IMR-90 (cell line): ENCODE measurements at regions not wholly inside any gene's neighbourhood (a gene's known extent, or its start where the extent isn't known, plus 50 kb on each side); places are given as distances from the start of the nearest gene placed in this dataset.
A peak's percentile ranks its signal among the peaks of the same experiment; 100 is the strongest.

Experiments used
- ATAC-seq: fragments of 200-7000 bp; cut with Tn5 transposase; 2 replicates; pipeline ENCODE4 v1.9.1; 2020; ENCODE audit warnings: low read depth, mild to moderate bottlenecking, moderate library complexity
- BruUV-seq: library from RNA; stranded (reverse); fragments of 400-500 nt; replicated peaks from 2 replicates; lab custom pipeline; 2021; lab: Mats Ljungman, UMichigan
- CTCF ChIA-PET: fragments of 300-600 bp; formaldehyde crosslinking; extraction: SDS; loops from one replicate; lab custom pipeline; 2021; ENCODE audit warnings: antibody characterized with exemption; lab: Yijun Ruan, JAX
- POLR2A ChIA-PET: fragments of 300-600 bp; sonication (Branson Sonifier 250); formaldehyde crosslinking; loops from one replicate; lab custom pipeline; 2022; ENCODE audit warnings: antibody characterized with exemption; ENCODE audit not compliant: unreplicated experiment; lab: Charles Lee
- DNase-seq: peaks from one replicate; pipeline ENCODE4 v3.0.0; 2013
- H2AFZ ChIP-seq: replicated peaks from 2 replicates; pipeline ENCODE3; 2013; ENCODE audit warnings: low read length, mild to moderate bottlenecking; ENCODE audit not compliant: poor library complexity
- H2AK5ac ChIP-seq: 2 replicates; pipeline ENCODE4 v1.6.1; 2013; ENCODE audit warnings: low read depth, low read length, inconsistent platforms
- H2AK9ac ChIP-seq: replicated peaks from 2 replicates; pipeline ENCODE3; 2013; ENCODE audit warnings: mild to moderate bottlenecking, low read depth, low read length, moderate library complexity; ENCODE audit not compliant: poor library complexity
- H2BK120ac ChIP-seq: 2 replicates; pipeline ENCODE4 v1.6.1; 2013; ENCODE audit warnings: low read depth, low read length, inconsistent platforms
- H2BK15ac ChIP-seq: 3 replicates; pipeline ENCODE4 v1.6.1; 2013; ENCODE audit warnings: low read depth, low read length, inconsistent platforms
- H2BK20ac ChIP-seq: 2 replicates; pipeline ENCODE4 v1.6.1; 2013; ENCODE audit warnings: low read depth, mild to moderate bottlenecking, inconsistent platforms, low read length, moderate library complexity
- H2BK5ac ChIP-seq: 2 replicates; pipeline ENCODE4 v1.6.1; 2013; ENCODE audit warnings: mild to moderate bottlenecking, low read depth, low read length, inconsistent platforms; ENCODE audit not compliant: poor library complexity, severe bottlenecking
- H3K14ac ChIP-seq: replicated peaks from 2 replicates; pipeline ENCODE4 v1.6.1; 2013; ENCODE audit warnings: low read depth, low read length, inconsistent platforms
- H3K18ac ChIP-seq: 2 replicates; pipeline ENCODE4 v1.6.1; 2013; ENCODE audit warnings: low read depth, low read length, control low read depth
- H3K23ac ChIP-seq: 2 replicates; pipeline ENCODE4 v1.6.1; 2013; ENCODE audit warnings: low read depth, low read length, inconsistent platforms
- H3K27ac ChIP-seq: 2 replicates; pipeline ENCODE4 v1.5.1; 2013; ENCODE audit warnings: mild to moderate bottlenecking, control low read depth, low read length; ENCODE audit not compliant: insufficient read depth
- H3K27me3 ChIP-seq: 2 replicates; pipeline ENCODE4 v1.6.1; 2013; ENCODE audit warnings: low read length; ENCODE audit not compliant: control insufficient read depth, insufficient read depth
- H3K36me3 ChIP-seq: 2 replicates; pipeline ENCODE4 v1.6.1; 2013; ENCODE audit warnings: low read length, mixed read lengths; ENCODE audit not compliant: control insufficient read depth, insufficient read depth
- H3K4ac ChIP-seq: 2 replicates; pipeline ENCODE4 v1.6.1; 2013; ENCODE audit warnings: low read depth, low read length, inconsistent platforms
- H3K4me1 ChIP-seq: 2 replicates; pipeline ENCODE4 v1.6.1; 2013; ENCODE audit warnings: low read length, mixed read lengths; ENCODE audit not compliant: control insufficient read depth, insufficient read depth
- H3K4me2 ChIP-seq: 2 replicates; pipeline ENCODE4 v1.6.1; 2013; ENCODE audit warnings: low read depth, mild to moderate bottlenecking, control low read depth, low read length, moderate library complexity
- H3K4me3 ChIP-seq: 2 replicates; pipeline ENCODE4 v1.5.1; 2013; ENCODE audit warnings: low read depth, mild to moderate bottlenecking, control low read depth, low read length, moderate library complexity; ENCODE audit not compliant: insufficient read depth
- H3K56ac ChIP-seq: 2 replicates; pipeline ENCODE4 v1.6.1; 2013; ENCODE audit warnings: low read length, inconsistent platforms; ENCODE audit not compliant: insufficient read depth; ENCODE audit errors: extremely low read depth
- H3K79me1 ChIP-seq, 2 experiments: 2 replicates each; pipeline ENCODE4 v1.6.1; 2013; ENCODE audit warnings: low read length in 2 of 2, inconsistent platforms in 1 of 2, low read depth in 1 of 2
- H3K9ac ChIP-seq: 2 replicates; pipeline ENCODE4 v1.6.1; 2013; ENCODE audit warnings: low read depth, low read length, control low read depth
- H3K9me1 ChIP-seq: 2 replicates; pipeline ENCODE4 v1.6.1; 2013; ENCODE audit warnings: low read length, inconsistent platforms; ENCODE audit not compliant: insufficient read depth
- H3K9me3 ChIP-seq: 2 replicates; pipeline ENCODE4 v1.6.1; 2013; ENCODE audit warnings: low read length; ENCODE audit not compliant: control insufficient read depth, insufficient read depth
- H4K20me1 ChIP-seq: 2 replicates; pipeline ENCODE4 v1.6.1; 2013; ENCODE audit warnings: low read length, inconsistent platforms; ENCODE audit not compliant: insufficient read depth
- H4K5ac ChIP-seq: 2 replicates; pipeline ENCODE4 v1.6.1; 2013; ENCODE audit warnings: mild to moderate bottlenecking, low read depth, low read length, control low read depth
- H4K8ac ChIP-seq, 2 experiments: 2 replicates each; pipeline ENCODE4 v1.6.1; 2013; ENCODE audit warnings: low read depth in 2 of 2, low read length in 2 of 2, control low read depth in 1 of 2, inconsistent platforms in 1 of 2
- H4K91ac ChIP-seq: 2 replicates; pipeline ENCODE4 v1.6.1; 2013; ENCODE audit warnings: low read depth, low read length, inconsistent platforms; ENCODE audit not compliant: insufficient read depth
- CEBPB ChIP-seq: IDR thresholded peaks from 2 replicates; pipeline ENCODE4 v1.6.1; 2012; ENCODE audit warnings: low read depth, low read length, improper control_type of control experiment
- MAFK ChIP-seq: IDR thresholded peaks from 2 replicates; pipeline ENCODE4 v1.6.1; 2012; ENCODE audit warnings: low read depth, low read length, improper control_type of control experiment
- NFE2L2 ChIP-seq: fragments of 150-350 bp; IDR thresholded peaks from 2 replicates; pipeline ENCODE4 v1.6.1; 2016; ENCODE audit warnings: low read depth, mild to moderate bottlenecking, low read length
- POLR2A ChIP-seq: IDR thresholded peaks from 2 replicates; pipeline ENCODE4 v1.6.1; 2012; ENCODE audit warnings: mild to moderate bottlenecking, low read depth, low read length
- RAD21 ChIP-seq: IDR thresholded peaks from 2 replicates; pipeline ENCODE4 v1.6.1; 2012; ENCODE audit warnings: low read length, improper control_type of control experiment
- SMC3 ChIP-seq: fragments of 150-350 bp; IDR thresholded peaks from 2 replicates; pipeline ENCODE4 v1.6.1; 2016; ENCODE audit warnings: low read depth, mild to moderate bottlenecking, antibody characterized with exemption, low read length, moderate library complexity
- WGBS, 2 experiments: methylation state at CpG; one replicate each; pipeline versions ENCODE4 v1.1.5 to v1.1.7; 2013; ENCODE audit warnings: missing lambda C conversion rate in 2 of 2; ENCODE audit not compliant: insufficient read length in 1 of 2; ENCODE audit errors: extremely low coverage in 2 of 2; 5-methylcytosine and 5-hydroxymethylcytosine counted together
- dilution Hi-C: fragments of 300-500 bp; cut with HindIII; formaldehyde crosslinking; loops from one replicate; pipeline ENCODE4 v1.14.3; 2018; ENCODE audit warnings: low sequenced_read_pairs; ENCODE audit not compliant: unreplicated experiment
- in situ Hi-C: fragments of 300-500 bp; cut with MboI; formaldehyde crosslinking; loops from 3 replicates; pipeline ENCODE4 v1.14.3; 2019; ENCODE audit warnings: low sequenced_read_pairs, inconsistent platforms, mixed read lengths
- intact Hi-C: fragments of 100-400 bp; cut with micrococcal nuclease; formaldehyde crosslinking; loops from 2 replicates; pipeline ENCODE4 v1.10.0; 2022
- TF ChIP-seq, protein P1 (sequence below): fragments of 150-350 bp; IDR thresholded peaks from 2 replicates; pipeline ENCODE4 v1.6.1; 2017; ENCODE audit warnings: mild to moderate bottlenecking, antibody characterized with exemption, low read length, low read depth
- TF ChIP-seq, protein P2 (sequence below): conservative IDR thresholded peaks from 2 replicates; pipeline ENCODE4 v1.5.1; 2012; ENCODE audit warnings: mild to moderate bottlenecking, low read depth, low read length, improper control_type of control experiment

DNA sequence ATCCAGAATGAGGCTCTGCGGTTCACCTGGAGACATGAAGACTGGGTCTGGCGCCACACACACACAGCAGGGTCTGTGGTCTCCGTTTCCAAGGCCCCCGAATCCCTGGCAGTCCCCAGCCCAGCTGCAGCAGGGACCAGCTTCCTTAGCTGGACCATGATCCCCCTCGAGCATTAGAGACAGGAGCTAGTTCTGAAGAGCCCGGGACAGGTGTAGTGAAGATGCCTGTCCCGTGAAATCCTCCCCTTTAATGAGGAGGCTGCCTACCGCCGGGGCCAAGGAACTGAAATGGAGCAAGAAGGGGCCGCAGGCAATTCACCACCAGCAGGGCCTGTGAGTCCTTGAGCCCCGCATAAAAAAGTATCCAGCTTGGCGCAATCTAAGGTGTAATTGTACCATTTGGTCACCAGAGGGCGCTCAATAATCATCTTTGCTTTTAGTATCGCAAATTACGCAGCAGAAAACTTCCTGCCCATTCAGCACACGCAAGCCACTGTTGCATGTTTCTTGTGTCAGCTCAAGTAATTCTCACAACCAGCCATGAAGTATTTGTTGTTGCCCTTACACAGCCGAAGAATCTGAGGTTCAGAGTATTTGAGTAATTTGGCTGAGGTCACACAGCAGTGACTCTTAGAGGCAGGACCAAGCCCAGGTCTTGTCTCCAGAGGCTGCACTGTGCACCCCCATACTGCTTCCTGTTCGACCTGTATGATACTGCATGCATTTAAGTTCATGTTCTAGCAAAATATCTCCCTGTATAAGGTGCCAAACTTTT lies 54.3 kb upstream of the PPP2R5C start:
- peaks cover 19% of the 10 kb centered on the region for H3K27me3 ChIP-seq
- H2BK15ac ChIP-seq = no peak overlapping the region
- no peak overlapping the region for H2BK120ac ChIP-seq
- TF ChIP-seq MAFK (peak; percentile 78), NFE2L2 (peak; percentile 52; the same call in 1 of the 2 replicates), CEBPB (peak; percentile 60), POLR2A (no peak), RAD21 (peak; percentile 91), SMC3 (peak; percentile 74)
- TF ChIP-seq, protein P1, sequence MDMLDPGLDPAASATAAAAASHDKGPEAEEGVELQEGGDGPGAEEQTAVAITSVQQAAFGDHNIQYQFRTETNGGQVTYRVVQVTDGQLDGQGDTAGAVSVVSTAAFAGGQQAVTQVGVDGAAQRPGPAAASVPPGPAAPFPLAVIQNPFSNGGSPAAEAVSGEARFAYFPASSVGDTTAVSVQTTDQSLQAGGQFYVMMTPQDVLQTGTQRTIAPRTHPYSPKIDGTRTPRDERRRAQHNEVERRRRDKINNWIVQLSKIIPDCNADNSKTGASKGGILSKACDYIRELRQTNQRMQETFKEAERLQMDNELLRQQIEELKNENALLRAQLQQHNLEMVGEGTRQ = no peak
- TF ChIP-seq, protein P2, sequence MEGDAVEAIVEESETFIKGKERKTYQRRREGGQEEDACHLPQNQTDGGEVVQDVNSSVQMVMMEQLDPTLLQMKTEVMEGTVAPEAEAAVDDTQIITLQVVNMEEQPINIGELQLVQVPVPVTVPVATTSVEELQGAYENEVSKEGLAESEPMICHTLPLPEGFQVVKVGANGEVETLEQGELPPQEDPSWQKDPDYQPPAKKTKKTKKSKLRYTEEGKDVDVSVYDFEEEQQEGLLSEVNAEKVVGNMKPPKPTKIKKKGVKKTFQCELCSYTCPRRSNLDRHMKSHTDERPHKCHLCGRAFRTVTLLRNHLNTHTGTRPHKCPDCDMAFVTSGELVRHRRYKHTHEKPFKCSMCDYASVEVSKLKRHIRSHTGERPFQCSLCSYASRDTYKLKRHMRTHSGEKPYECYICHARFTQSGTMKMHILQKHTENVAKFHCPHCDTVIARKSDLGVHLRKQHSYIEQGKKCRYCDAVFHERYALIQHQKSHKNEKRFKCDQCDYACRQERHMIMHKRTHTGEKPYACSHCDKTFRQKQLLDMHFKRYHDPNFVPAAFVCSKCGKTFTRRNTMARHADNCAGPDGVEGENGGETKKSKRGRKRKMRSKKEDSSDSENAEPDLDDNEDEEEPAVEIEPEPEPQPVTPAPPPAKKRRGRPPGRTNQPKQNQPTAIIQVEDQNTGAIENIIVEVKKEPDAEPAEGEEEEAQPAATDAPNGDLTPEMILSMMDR = peak; percentile 84
- dilution Hi-C loops (no loop called here), in situ Hi-C loops (no loop called here), intact Hi-C loops (loop anchor here (1.0 to 2.0 kb wide), 2 partner anchors 257 to 390 kb away; partner anchors contain the start of gene DYNC1H1)
- H3K79me1 ChIP-seq = no peaks in the 10 kb centered on the region
- no peak overlapping the region for H2BK5ac ChIP-seq
- peak overlapping the region in 1 of 2 experiments; percentile 35; a peak in 1 of 4 replicates for H4K8ac ChIP-seq
- no peak overlapping the region for H3K56ac ChIP-seq
- H3K9me3 ChIP-seq = no peaks in the 10 kb centered on the region
- CTCF ChIA-PET = interaction anchor here (0.5 to 1.3 kb wide), 4 partner anchors 11 to 302 kb away, joined by 3 to 5 read pairs (median 4); no protein-coding TSS in a partner anchor
- no peak overlapping the region for H4K5ac ChIP-seq
- H3K36me3 ChIP-seq = no peaks in the 10 kb centered on the region
- no peak overlapping the region for H2AK9ac ChIP-seq
- 0 out of 2 replicates have a peak, but pooled peaks cover 1% of the 10 kb centered on the region for H3K4me1 ChIP-seq
- no peak overlapping the region for H3K4me3 ChIP-seq
- POLR2A ChIA-PET = no interaction called here
- WGBS, 2 experiments = 0% methylated on average over 7 of the region's 18 CpGs; no CpG with 5 or more reads in 1 of the 2 experiments
- peak overlapping the region; percentile 67 for H2AFZ ChIP-seq
- no peak overlapping the region for H3K14ac ChIP-seq
- no peak overlapping the region for H2AK5ac ChIP-seq
- H4K20me1 ChIP-seq = no peaks in the 10 kb centered on the region
- H4K91ac ChIP-seq = no peak overlapping the region
- H3K27ac ChIP-seq = no peak overlapping the region
- no peak overlapping the region for H3K23ac ChIP-seq
- DNase-seq = peak; percentile 81
- H3K4me2 ChIP-seq = peak overlapping the region; percentile 71
- H3K9ac ChIP-seq = no peak overlapping the region
- peak overlapping the region; percentile 13; the same call in 1 of the 2 replicates for H3K4ac ChIP-seq
- H2BK20ac ChIP-seq = no peak overlapping the region
- ATAC-seq = peak; percentile 90
- H3K18ac ChIP-seq = no peak overlapping the region
- BruUV-seq = no TSS peak
- H3K9me1 ChIP-seq = no peaks in the 10 kb centered on the region
